ENCODE measurements at regions not wholly inside any gene's neighbourhood (a gene's known extent, or its start where the extent isn't known, plus 50 kb on each side); places are given as distances from the start of the nearest gene placed in this dataset.
"Not testable (repeated sequence)": the region's sequence is repeated elsewhere in the genome, so short reads cannot be mapped to it uniquely, and the experiment has no call there.

DNA sequence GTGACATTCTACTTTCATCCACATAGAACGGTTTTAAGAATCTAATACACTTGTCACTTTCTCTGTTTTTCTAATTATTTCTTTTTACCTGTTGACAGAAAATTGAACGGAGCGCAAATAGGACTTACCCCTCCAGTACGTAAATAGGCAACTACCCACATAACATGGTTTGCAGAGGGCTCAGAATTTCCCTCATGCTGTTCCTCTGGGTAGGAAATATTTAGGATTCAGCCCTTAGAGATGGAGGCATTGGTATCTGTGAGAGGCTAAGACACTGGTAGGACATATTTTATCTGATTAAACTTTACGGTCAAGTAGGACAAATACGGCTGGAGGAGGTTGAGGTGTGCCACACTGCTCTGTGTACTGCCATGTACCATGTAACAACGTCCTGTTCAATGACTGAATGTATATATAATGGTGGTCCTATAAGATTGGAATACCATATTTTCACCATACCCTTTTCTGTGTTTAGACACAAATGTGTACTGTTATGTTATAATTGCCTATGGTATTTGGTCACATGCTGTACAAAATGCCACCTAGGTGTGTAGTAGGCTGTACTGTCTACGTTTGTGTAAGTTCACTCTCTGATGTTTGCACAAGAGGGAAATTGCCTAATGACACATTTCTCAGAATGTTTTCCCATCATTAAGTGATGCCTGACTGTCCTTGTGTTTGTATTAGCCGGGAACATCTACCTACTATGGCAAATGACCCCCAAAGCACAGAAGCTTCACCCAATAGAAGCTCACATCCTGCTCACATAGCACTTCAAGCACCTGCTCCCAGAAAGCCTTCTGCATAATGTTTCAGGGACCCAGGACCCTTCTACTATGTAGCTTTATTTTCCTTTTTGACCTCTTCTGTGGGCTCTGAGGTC lies 429.4 kb upstream of the AKR1E2 start:
- no peaks in the 10 kb centered on the region for H3K9me2 ChIP-seq (replicated peaks; ENCODE audit: insufficient read depth, low read length)
- H3F3A ChIP-seq (ENCODE audit: insufficient read depth), result no peaks in the 10 kb centered on the region
- H2AFZ ChIP-seq (ENCODE audit: low read depth, low read length, severe bottlenecking), result no peak overlapping the region
- no peaks in the 10 kb centered on the region for H3K36me3 ChIP-seq (ENCODE audit: low read length)
- H3K4me2 ChIP-seq (ENCODE audit: low read depth, low read length, poor library complexity, severe bottlenecking), result no peak overlapping the region
- TF ChIP-seq, protein P1, sequence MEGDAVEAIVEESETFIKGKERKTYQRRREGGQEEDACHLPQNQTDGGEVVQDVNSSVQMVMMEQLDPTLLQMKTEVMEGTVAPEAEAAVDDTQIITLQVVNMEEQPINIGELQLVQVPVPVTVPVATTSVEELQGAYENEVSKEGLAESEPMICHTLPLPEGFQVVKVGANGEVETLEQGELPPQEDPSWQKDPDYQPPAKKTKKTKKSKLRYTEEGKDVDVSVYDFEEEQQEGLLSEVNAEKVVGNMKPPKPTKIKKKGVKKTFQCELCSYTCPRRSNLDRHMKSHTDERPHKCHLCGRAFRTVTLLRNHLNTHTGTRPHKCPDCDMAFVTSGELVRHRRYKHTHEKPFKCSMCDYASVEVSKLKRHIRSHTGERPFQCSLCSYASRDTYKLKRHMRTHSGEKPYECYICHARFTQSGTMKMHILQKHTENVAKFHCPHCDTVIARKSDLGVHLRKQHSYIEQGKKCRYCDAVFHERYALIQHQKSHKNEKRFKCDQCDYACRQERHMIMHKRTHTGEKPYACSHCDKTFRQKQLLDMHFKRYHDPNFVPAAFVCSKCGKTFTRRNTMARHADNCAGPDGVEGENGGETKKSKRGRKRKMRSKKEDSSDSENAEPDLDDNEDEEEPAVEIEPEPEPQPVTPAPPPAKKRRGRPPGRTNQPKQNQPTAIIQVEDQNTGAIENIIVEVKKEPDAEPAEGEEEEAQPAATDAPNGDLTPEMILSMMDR (IDR thresholded peaks at IDR 0.05; ENCODE audit: insufficient read depth, low read length, poor library complexity, severe bottlenecking), result no peak
- no peak for TF ChIP-seq EZH2phosphoT487 (conservative IDR thresholded peaks at IDR 0.05; ENCODE audit: low read length)
- H3K27ac ChIP-seq (ENCODE audit: low read depth, low read length), result no peak overlapping the region
- H4K20me1 ChIP-seq (ENCODE audit: low read depth, low read length), result no peaks in the 10 kb centered on the region
- H3K4me3 ChIP-seq (ENCODE audit: insufficient read depth, low read length, poor library complexity, severe bottlenecking), result no peak overlapping the region
- H3K9me3 ChIP-seq (ENCODE audit: insufficient read depth, low read length), result no peaks in the 10 kb centered on the region
- no peaks in the 10 kb centered on the region for H3K79me2 ChIP-seq (ENCODE audit: insufficient read depth, low read length)
- no peaks in the 10 kb centered on the region for H3K27me3 ChIP-seq (ENCODE audit: low read length)
- H3K9ac ChIP-seq (ENCODE audit: low read length), result no peak overlapping the region

GRCh38 chr10:4395731-4396130 lies 430.3 kb upstream of the AKR1E2 start:
- no peaks in the 10 kb centered on the region for H3K79me2 ChIP-seq (ENCODE audit: insufficient read depth, low read length)
- H3K9me2 ChIP-seq (replicated peaks; ENCODE audit: insufficient read depth, low read length), result no peaks in the 10 kb centered on the region
- H3K4me2 ChIP-seq (ENCODE audit: low read depth, low read length, poor library complexity, severe bottlenecking), result no peak overlapping the region
- no peaks in the 10 kb centered on the region for H3F3A ChIP-seq (ENCODE audit: insufficient read depth)
- H3K9me3 ChIP-seq (ENCODE audit: insufficient read depth, low read length), result no peaks in the 10 kb centered on the region
- no peaks in the 10 kb centered on the region for H4K20me1 ChIP-seq (ENCODE audit: low read depth, low read length)
- H3K9ac ChIP-seq (ENCODE audit: low read length), result no peak overlapping the region
- H2AFZ ChIP-seq (ENCODE audit: low read depth, low read length, severe bottlenecking), result no peak overlapping the region
- H3K27ac ChIP-seq (ENCODE audit: low read depth, low read length), result no peak overlapping the region
- no peaks in the 10 kb centered on the region for H3K36me3 ChIP-seq (ENCODE audit: low read length)
- no peak overlapping the region for H3K4me3 ChIP-seq (ENCODE audit: insufficient read depth, low read length, poor library complexity, severe bottlenecking)
- no peaks in the 10 kb centered on the region for H3K27me3 ChIP-seq (ENCODE audit: low read length)
- TF ChIP-seq EZH2phosphoT487 (conservative IDR thresholded peaks at IDR 0.05; ENCODE audit: low read length), result no peak
- TF ChIP-seq, protein P1 (IDR thresholded peaks at IDR 0.05; ENCODE audit: insufficient read depth, low read length, poor library complexity, severe bottlenecking), result no peak

- not testable (repeated sequence) for H3K27ac ChIP-seq (ENCODE audit: low read depth, low read length); H3K9ac ChIP-seq (ENCODE audit: low read length); H2AFZ ChIP-seq (ENCODE audit: low read depth, low read length, severe bottlenecking); H3K27me3 ChIP-seq (ENCODE audit: low read length); H3K9me3 ChIP-seq (ENCODE audit: insufficient read depth, low read length); H3K9me2 ChIP-seq (replicated peaks; ENCODE audit: insufficient read depth, low read length); H3K4me3 ChIP-seq (ENCODE audit: insufficient read depth, low read length, poor library complexity, severe bottlenecking); H3K79me2 ChIP-seq (ENCODE audit: insufficient read depth, low read length); H3F3A ChIP-seq (ENCODE audit: insufficient read depth); H3K4me2 ChIP-seq (ENCODE audit: low read depth, low read length, poor library complexity, severe bottlenecking); H3K36me3 ChIP-seq (ENCODE audit: low read length); H4K20me1 ChIP-seq (ENCODE audit: low read depth, low read length)
Measured at GRCh38 chr10:4394455-4394854, 431.6 kb upstream of the AKR1E2 start.

- no peak overlapping the region for H2AFZ ChIP-seq (ENCODE audit: low read depth, low read length, severe bottlenecking)
- no peaks in the 10 kb centered on the region for H3K27me3 ChIP-seq (ENCODE audit: low read length)
Measured at GRCh38 chr10:4391683-4392082, 434.3 kb upstream of the AKR1E2 start.

More at GRCh38 chr10:4391683-4392082, 434.3 kb upstream of the AKR1E2 start:
- Histone ChIP-seq H3K4me2 (ENCODE audit: low read depth, low read length, poor library complexity, severe bottlenecking) (no peak overlapping the region), H4K20me1 (ENCODE audit: low read depth, low read length) (no peaks in the 10 kb centered on the region), H3K79me2 (ENCODE audit: insufficient read depth, low read length) (no peaks in the 10 kb centered on the region), H3F3A (ENCODE audit: insufficient read depth) (no peaks in the 10 kb centered on the region), H3K9ac (ENCODE audit: low read length) (no peak overlapping the region), H3K4me3 (ENCODE audit: insufficient read depth, low read length, poor library complexity, severe bottlenecking) (no peak overlapping the region), H3K9me2 (replicated peaks; ENCODE audit: insufficient read depth, low read length) (no peaks in the 10 kb centered on the region), H3K9me3 (ENCODE audit: insufficient read depth, low read length) (no peaks in the 10 kb centered on the region), H3K27ac (ENCODE audit: low read depth, low read length) (no peak overlapping the region), H3K36me3 (ENCODE audit: low read length) (no peaks in the 10 kb centered on the region)
- TF ChIP-seq, protein P1 (IDR thresholded peaks at IDR 0.05; ENCODE audit: insufficient read depth, low read length, poor library complexity, severe bottlenecking), result no peak
- no peak for TF ChIP-seq EZH2phosphoT487 (conservative IDR thresholded peaks at IDR 0.05; ENCODE audit: low read length)
